NCI-H2171 (cell line): ENCODE measurements at regions not wholly inside any gene's neighbourhood (a gene's known extent, or its start where the extent isn't known, plus 50 kb on each side); places are given as distances from the start of the nearest gene placed in this dataset.

Experiments
- DNase-seq: peaks from one replicate; lab custom pipeline; 2025; lab: John Stamatoyannopoulos, UW

DNA sequence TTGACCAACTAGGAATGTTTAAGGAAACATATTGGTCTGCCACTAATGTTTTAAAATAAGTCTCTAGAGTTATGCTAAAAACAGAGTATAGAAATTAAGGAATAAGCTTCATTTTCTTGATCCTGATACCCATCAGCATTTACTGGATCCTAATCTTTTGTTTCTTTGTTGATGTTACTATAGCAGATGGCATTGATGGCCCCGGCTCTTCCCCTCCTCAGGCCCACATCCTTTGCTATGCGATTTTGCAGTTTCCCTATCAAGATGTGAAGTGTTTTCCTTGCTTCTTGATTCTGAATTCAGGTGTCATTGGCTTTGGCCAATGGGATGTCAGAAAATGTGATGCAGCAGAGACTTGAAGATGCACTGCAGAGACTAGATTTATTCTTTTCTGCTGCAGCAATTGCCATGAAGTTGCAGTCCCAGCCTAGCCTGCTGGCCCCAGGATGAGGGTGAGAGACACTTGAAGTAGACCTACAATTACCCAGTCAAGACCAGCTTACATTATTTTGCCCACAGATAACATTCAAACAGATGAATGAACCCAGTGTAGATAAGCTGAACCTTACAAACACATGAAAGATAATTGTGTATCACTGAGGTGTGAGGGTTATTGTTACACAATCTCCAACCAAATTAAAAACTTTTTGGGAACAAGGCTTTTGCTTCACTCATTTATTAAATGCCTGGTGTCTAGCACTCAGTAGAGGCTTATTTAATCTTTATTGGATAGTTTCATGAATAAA is 115.2 kb upstream of the ITGA4 start:
- DNase-seq = no peak

GRCh38 chr2:181348107-181348837 is 108.9 kb upstream of the ITGA4 start:
- DNase-seq = no peak

DNA sequence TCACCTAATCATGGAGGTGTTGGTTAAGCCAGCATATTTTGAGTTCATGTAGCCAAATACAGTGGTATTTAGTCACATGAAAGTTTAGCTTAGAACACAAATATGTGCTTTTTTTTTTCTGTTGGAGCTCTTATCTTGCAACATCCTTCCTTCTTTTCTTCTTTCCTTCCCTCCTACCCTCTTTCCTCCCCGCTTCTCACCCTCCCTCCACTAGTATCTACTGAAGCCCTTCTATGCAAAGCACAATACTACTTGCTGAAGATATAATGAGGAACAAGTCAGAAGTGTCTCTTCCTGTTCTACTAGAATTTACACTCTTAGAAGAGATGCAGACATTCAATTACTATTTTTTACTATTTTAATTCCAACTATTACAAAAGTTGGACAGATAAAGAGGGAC is 105.0 kb upstream of the ITGA4 start:
- DNase-seq = no peak

DNA sequence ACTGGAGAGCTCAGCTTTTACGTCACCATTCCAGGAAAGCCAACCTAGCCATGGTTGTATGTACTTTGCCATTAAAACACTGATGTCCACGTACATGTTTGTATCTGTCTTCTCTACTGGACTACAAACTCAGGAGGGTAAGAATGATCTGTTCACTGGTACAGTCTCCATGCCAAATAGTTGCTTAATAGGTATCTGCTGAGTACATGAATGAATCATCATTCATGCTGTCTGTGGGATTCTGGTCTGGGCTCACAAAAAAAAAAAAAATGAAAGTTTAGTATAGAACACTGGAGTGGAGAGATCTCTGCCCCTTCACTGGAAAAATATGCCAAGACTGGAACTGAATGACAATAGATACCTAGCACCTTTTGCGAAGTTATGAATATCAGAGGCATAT is 102.6 kb upstream of the ITGA4 start:
- DNase-seq = no peak

GRCh38 chr2:181356526-181357130 is 100.6 kb upstream of the ITGA4 start:
- DNase-seq = no peak

DNA sequence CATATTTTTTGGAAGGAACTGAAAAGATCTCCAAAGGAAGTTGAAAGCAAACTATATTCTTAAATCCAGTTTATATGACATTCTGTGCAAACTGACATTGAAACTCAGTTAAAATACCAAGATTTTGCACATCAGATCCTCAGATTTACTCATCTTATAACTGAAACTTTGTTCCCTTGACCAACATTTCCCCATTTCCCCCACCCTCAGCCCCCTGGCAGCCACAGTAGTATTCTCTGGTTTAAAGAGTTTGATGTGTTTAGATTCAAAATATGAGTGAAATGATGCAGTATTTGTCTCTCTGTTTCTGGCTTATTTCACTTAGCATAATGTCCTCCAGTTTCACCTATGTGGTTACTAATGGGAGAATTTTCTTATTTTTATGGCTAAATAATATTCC is 99.2 kb upstream of the ITGA4 start:
- DNase-seq = no peak

GRCh38 chr2:181362561-181362960 is 94.6 kb upstream of the ITGA4 start:
- no peak for DNase-seq

- no peak for DNase-seq
Measured at GRCh38 chr2:181363164-181363563, 94.0 kb upstream of the ITGA4 start.

DNA sequence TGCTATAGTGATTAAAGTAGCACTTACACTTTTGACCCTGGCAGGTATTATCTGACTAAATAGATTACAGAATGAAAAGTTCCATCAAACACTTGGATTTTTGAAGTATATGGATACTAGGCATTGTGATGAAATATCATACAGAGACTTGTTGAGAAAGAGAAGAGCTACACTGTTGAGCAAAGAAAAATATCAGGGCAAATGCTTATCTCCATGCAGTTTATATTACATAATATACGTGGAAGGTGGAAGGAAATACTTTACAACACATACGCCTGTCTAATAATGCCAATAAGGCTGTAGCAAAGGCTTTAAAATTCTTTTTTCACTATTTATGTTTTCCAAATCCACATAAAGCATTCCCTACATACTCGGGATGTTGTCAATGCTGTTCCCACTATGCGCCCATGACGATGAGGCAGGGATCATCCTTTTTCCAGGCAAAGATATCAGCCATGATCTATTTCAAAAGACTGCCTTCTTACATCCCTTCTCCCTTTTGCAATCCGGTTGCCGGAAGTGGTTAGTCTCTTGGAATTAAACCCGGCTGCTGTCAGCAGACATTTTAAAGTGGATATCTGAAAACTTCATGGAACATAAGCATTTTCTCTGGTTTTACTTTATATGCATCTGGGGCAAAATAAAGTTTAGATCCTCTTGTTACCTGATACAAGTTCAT is 92.6 kb upstream of the ITGA4 start:
- no peak for DNase-seq

- no peak for DNase-seq
Measured at GRCh38 chr2:181366675-181367175, 90.5 kb upstream of the ITGA4 start.

DNA sequence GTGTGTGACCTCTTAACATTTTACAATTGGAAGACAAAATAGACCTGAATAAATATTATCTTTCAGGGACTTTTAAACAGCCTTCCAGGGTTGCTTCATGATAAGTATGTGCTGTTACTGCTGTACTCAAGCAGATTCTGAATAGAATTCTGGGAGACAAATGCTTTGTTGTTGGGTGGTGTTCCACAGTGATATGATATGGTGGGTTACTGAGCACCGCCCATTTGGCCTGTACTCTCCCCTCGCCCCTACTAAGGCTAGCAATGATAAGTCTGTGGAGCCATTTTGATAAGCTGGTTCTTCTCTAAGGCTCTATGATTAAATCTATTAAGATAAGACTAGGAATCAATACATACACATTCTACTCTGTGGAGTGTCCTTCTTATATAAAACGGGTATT is 89.8 kb upstream of the ITGA4 start:
- DNase-seq = no peak

DNA sequence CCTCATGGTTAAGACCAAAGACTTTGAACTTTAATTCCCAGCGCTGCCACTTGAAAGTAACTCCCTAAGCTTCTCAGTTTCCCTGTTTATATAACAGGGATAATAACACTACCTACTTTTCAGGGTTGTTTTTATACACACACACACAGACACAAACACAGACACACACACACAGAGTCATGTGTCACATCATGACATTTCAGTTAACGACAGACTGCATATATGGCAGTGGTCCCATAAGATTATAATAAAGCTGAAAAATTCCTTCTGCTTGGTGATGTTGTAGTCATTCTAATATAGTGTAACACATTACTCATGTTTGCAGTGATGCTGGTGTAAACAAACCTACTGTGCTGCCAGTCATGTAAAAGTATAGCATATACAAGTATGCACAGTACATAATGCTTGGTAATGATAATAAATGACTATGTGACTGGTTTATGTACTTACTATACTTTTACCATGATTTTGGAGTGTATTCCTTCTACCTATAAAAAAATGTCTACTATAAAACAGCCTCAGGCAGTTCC is 89.2 kb upstream of the ITGA4 start:
- no peak for DNase-seq

- DNase-seq = no peak
Measured at GRCh38 chr2:181370126-181370525, 87.1 kb upstream of the ITGA4 start.

DNA sequence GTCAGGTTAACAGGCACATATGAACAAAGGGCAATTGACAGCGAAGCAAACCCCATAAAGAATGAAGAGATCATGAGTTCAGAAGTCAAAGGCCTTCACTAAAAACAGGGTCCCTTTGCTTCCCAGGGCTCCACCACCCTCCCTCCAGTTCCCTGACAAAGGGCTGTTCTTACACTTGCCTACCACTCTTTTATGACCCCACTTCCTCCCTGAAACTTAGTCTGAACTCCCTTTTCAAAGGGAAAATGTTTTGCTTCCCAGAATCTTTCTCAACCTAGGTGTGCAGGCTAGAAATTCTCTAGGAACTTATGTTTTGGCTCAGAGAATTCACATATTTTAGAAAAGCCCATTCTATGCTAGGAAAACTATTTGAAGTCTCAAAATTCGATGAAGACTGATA is 86.0 kb upstream of the ITGA4 start:
- no peak for DNase-seq

- no peak for DNase-seq
Measured at GRCh38 chr2:181371782-181372645, 85.2 kb upstream of the ITGA4 start.

GRCh38 chr2:181372646-181373040 is 84.5 kb upstream of the ITGA4 start:
- no peak for DNase-seq

GRCh38 chr2:181374781-181375675 is 82.2 kb upstream of the ITGA4 start:
- DNase-seq = no peak

DNA sequence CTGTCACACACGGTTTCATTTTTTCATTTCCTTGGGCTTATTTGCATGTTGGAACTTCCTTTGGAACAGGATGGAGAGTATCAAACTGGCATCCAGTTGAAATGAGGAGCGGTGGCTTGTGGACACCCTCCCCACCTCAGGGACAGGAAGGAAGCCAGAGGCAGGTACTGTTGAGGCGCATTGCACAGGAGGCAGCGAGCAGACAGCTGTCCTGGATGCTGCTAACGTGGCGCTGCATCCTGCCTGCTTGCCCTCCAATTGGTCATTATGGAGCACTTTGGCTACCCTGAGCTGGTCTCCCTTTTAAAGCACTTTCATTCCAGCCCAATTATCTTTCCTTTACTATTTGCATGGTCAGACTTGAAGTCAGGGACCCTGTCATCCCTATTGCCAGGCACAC is 80.7 kb upstream of the ITGA4 start:
- no peak for DNase-seq

GRCh38 chr2:181376999-181377398 is 80.2 kb upstream of the ITGA4 start:
- no peak for DNase-seq

DNA sequence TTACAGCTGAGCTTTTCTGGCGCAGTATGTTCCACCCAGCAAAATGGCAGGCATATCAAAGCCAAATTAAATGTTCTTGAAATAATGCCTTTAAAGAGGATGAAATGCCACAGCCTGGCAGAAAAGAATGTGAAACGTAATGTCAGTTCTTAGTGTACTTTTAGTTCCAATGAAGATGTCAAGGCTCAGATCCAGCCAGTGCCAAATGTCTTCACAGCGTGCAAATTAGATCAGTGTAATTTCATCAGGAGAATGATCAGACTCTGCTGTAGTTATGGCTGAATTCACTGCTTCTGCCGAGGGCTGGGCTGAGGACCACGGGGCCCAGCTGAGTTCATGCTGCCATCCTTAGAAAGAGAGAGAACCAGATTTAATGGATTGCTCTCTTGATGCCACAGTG is 78.7 kb upstream of the ITGA4 start:
- no peak for DNase-seq
